Endothelial cell of umbilical vein (primary cell): ENCODE measurements at regions not wholly inside any gene's neighbourhood (a gene's known extent, or its start where the extent isn't known, plus 50 kb on each side); places are given as distances from the start of the nearest gene placed in this dataset.

Experiments
- CTCF ChIP-seq, 2 donors: IDR thresholded peaks; 1 replicate in 1 of 2; 2 replicates in 1 of 2; pipeline ENCODE4 v1.5.1; 2011; ENCODE audit warnings: low read length in 2 of 2, mild to moderate bottlenecking in 2 of 2, moderate library complexity in 2 of 2, control low read depth in 1 of 2, inconsistent platforms in 1 of 2, low read depth in 1 of 2; ENCODE audit not compliant: insufficient read depth in 1 of 2; ENCODE audit errors: extremely low read depth in 1 of 2
- JUN ChIP-seq: IDR thresholded peaks from 2 replicates; pipeline ENCODE4 v1.6.1; 2011; ENCODE audit warnings: borderline replicate concordance, low read depth; ENCODE audit not compliant: insufficient read length, insufficient read depth
- MYC ChIP-seq: IDR thresholded peaks from one replicate; pipeline ENCODE4 v1.6.1; 2011; ENCODE audit warnings: mild to moderate bottlenecking, low read depth, low read length
- POLR2A ChIP-seq: IDR thresholded peaks from 2 replicates; pipeline ENCODE4 v1.6.1; 2012; ENCODE audit warnings: low read depth, mild to moderate bottlenecking, control low read depth, low read length

GRCh38 chr2:15050483-15050882 is 418.0 kb downstream of the LRATD1 start:
- TF ChIP-seq CTCF (IDR thresholded peaks at IDR 0.05; ENCODE audit: extremely low read depth in 1 of 2, insufficient read depth in 1 of 2, low read depth in 1 of 2, low read length in 2 of 2) (no peak), POLR2A (no peak), JUN (no peak), MYC (no peak)
